Vagina (tissue), 2 donors: ENCODE measurements at regions not wholly inside any gene's neighbourhood (a gene's known extent, or its start where the extent isn't known, plus 50 kb on each side); places are given as distances from the start of the nearest gene placed in this dataset.
A peak's percentile ranks its signal among the peaks of the same experiment; 100 is the strongest.

Source experiments
- DNase-seq, 2 donors: peaks; one replicate each; pipeline ENCODE4 v3.0.0-alpha.2; 2017; ENCODE audit errors: extremely low spot score in 2 of 2
- H3K27ac ChIP-seq: fragments of 200-600 bp; sonication (generic); one replicate; pipeline ENCODE4 v1.5.1; 2019
- H3K27me3 ChIP-seq: fragments of 200-600 bp; sonication (generic); one replicate; pipeline ENCODE4 v1.5.1; 2019
- H3K36me3 ChIP-seq, 2 donors: fragments of 200-600 bp; sonication (generic); one replicate each; pipeline ENCODE4 v1.5.1; 2017 to 2019
- H3K4me1 ChIP-seq: fragments of 200-600 bp; sonication (generic); one replicate; pipeline ENCODE4 v1.5.1; 2019
- H3K4me3 ChIP-seq, 2 donors: fragments of 200-600 bp; sonication (generic); 1 replicate in 1 of 2; 2 replicates in 1 of 2; pipeline ENCODE4 v1.5.1; 2016 to 2019
- H3K9me3 ChIP-seq: fragments of 200-600 bp; sonication (generic); one replicate; pipeline ENCODE4 v1.5.1; 2019
- CTCF ChIP-seq, 3 experiments: fragments of 450-650 bp in 2 of 3; fragments of 200-600 bp in 1 of 3; sonication (generic) in 1 of 3; IDR thresholded peaks; one replicate each; pipeline ENCODE4 v1.5.1; 2017 to 2019; ENCODE audit warnings: antibody characterized with exemption in 3 of 3, mild to moderate bottlenecking in 2 of 3, moderate library complexity in 2 of 3
- POLR2A ChIP-seq, 2 donors: fragments of 450-650 bp; IDR thresholded peaks; one replicate each; pipeline ENCODE4 v1.6.1; 2017; ENCODE audit warnings: antibody characterized with exemption in 2 of 2, mild to moderate bottlenecking in 2 of 2, moderate library complexity in 2 of 2
- POLR2AphosphoS5 ChIP-seq, 2 donors: sonication (generic); formaldehyde crosslinking; IDR thresholded peaks; one replicate each; pipeline ENCODE4 v1.9.0; 2017; ENCODE audit warnings: antibody characterized with exemption in 2 of 2, mild to moderate bottlenecking in 2 of 2, low read depth in 1 of 2; ENCODE audit not compliant: insufficient read depth in 1 of 2
- intact Hi-C: fragments of 100-400 bp; cut with DNase I; formaldehyde crosslinking; loops from one replicate; pipeline ENCODE4 v1.15.1; 2023

GRCh38 chr2:133636287-133636686 is 68.0 kb upstream of the NCKAP5 start:
- intact Hi-C loops, result no loop called here
- Histone ChIP-seq H3K27me3 (no peaks in the 10 kb centered on the region), H3K4me1 (peaks cover 12% of the 10 kb centered on the region), H3K9me3 (no peaks in the 10 kb centered on the region), H3K36me3 (no peaks in the 10 kb centered on the region), H3K27ac (no peak overlapping the region), H3K4me3 (no peak overlapping the region)
- DNase-seq, result no peak
- no peak for TF ChIP-seq POLR2A (IDR thresholded peaks at IDR 0.05)
- TF ChIP-seq CTCF (IDR thresholded peaks at IDR 0.05), result no peak
- TF ChIP-seq POLR2AphosphoS5 (IDR thresholded peaks at IDR 0.05; ENCODE audit: insufficient read depth in 1 of 2, low read depth in 1 of 2), result no peak

- TF ChIP-seq POLR2A (IDR thresholded peaks at IDR 0.05), result no peak
- TF ChIP-seq POLR2AphosphoS5 (IDR thresholded peaks at IDR 0.05; ENCODE audit: insufficient read depth in 1 of 2, low read depth in 1 of 2), result no peak
- TF ChIP-seq CTCF (IDR thresholded peaks at IDR 0.05), result no peak
- DNase-seq, result no peak
- Histone ChIP-seq H3K27ac (no peak overlapping the region), H3K4me1 (peaks cover 11% of the 10 kb centered on the region), H3K36me3 (no peaks in the 10 kb centered on the region), H3K27me3 (no peaks in the 10 kb centered on the region), H3K9me3 (no peaks in the 10 kb centered on the region), H3K4me3 (no peak overlapping the region)
- intact Hi-C loops, result no loop called here
Observed at GRCh38 chr2:133640103-133640502, 71.8 kb upstream of the NCKAP5 start.

GRCh38 chr2:133641497-133641896 is 73.2 kb upstream of the NCKAP5 start:
- TF ChIP-seq CTCF (IDR thresholded peaks at IDR 0.05), result no peak
- TF ChIP-seq POLR2AphosphoS5 (IDR thresholded peaks at IDR 0.05; ENCODE audit: insufficient read depth in 1 of 2, low read depth in 1 of 2), result peak in 1 of 2 donors; percentile 79
- peak in 1 of 2 donors; percentile 98 for DNase-seq
- H3K36me3 ChIP-seq, result no peaks in the 10 kb centered on the region
- H3K27ac ChIP-seq, result no peak overlapping the region
- H3K27me3 ChIP-seq, result no peaks in the 10 kb centered on the region
- H3K4me1 ChIP-seq, result peaks cover 11% of the 10 kb centered on the region
- H3K4me3 ChIP-seq, result no peak overlapping the region
- intact Hi-C loops, result no loop called here
- H3K9me3 ChIP-seq, result no peaks in the 10 kb centered on the region

GRCh38 chr2:133641942-133642725 is 73.9 kb upstream of the NCKAP5 start:
- DNase-seq, result no peak
- H3K4me3 ChIP-seq, result no peak overlapping the region
- H3K4me1 ChIP-seq, result peaks cover 11% of the 10 kb centered on the region
- H3K36me3 ChIP-seq, result no peaks in the 10 kb centered on the region
- intact Hi-C loops, result no loop called here
- TF ChIP-seq POLR2AphosphoS5 (IDR thresholded peaks at IDR 0.05; ENCODE audit: insufficient read depth in 1 of 2, low read depth in 1 of 2) (no peak), POLR2A (IDR thresholded peaks at IDR 0.05) (no peak), CTCF (IDR thresholded peaks at IDR 0.05) (no peak)
- no peaks in the 10 kb centered on the region for H3K9me3 ChIP-seq
- no peaks in the 10 kb centered on the region for H3K27me3 ChIP-seq
- H3K27ac ChIP-seq, result no peak overlapping the region

- peaks cover 11% of the 10 kb centered on the region for H3K4me1 ChIP-seq
- H3K9me3 ChIP-seq, result no peaks in the 10 kb centered on the region
- no peak for TF ChIP-seq POLR2A (IDR thresholded peaks at IDR 0.05)
- TF ChIP-seq POLR2AphosphoS5 (IDR thresholded peaks at IDR 0.05; ENCODE audit: insufficient read depth in 1 of 2, low read depth in 1 of 2), result no peak
- TF ChIP-seq CTCF (IDR thresholded peaks at IDR 0.05), result no peak
- intact Hi-C loops, result no loop called here
- no peak overlapping the region for H3K27ac ChIP-seq
- H3K27me3 ChIP-seq, result no peaks in the 10 kb centered on the region
- H3K4me3 ChIP-seq, result no peak overlapping the region
- no peaks in the 10 kb centered on the region for H3K36me3 ChIP-seq
- DNase-seq, result no peak
Observed at GRCh38 chr2:133642791-133643191, 74.5 kb upstream of the NCKAP5 start.
